ENCODE measurements at regions not wholly inside any gene's neighbourhood (a gene's known extent, or its start where the extent isn't known, plus 50 kb on each side); places are given as distances from the start of the nearest gene placed in this dataset.

DNA sequence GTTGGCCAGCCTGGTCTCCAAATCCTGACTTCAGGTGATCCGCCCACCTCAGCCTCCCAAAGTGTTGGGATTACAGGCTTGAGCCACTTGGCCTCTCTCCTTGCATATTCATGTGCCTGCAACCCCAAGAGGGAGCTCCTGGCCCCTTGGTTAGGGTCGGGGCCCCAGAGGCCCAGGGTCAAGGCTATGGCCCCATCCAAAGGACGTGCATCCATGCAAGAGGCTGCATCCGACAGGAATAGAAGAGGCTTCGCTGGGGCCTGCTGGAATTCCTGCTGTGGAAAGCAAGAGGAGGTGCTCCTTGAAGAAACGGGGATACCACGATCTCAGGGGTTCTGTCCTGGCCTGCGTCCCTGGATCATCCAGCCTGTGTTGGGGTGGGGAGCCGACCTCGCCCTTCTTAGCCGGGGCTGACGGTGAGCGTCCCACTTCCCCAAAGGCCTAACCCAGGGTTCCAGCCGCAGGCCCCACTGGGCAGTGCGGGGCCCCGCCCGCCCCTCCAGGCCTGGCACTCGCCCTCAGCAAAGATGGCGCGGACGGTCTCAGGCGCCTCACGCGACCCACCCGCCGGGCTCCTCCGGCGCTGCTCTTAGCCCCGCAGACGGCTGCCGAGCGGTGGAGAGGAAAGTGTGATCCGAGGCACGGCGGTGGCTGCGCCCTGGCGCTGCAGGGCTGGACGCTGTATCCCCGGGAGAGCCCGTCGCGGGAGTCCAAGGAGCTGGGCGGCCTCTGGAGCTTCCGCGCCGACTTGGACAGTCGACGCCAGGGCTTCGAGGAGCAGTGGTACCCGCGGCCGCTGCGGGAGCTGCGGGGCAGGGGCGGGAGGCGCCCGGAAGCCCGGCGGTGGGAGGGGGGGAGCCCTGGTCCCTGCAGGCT is 54.7 kb downstream of the ZNF727 start:
- ChIA-PET POLR2A (no interaction called here), CTCF (no interaction called here)
- no peaks in the 10 kb centered on the region for H3K36me3 Mint-ChIP-seq (ENCODE audit: low read depth)
- intact Hi-C loops (cut with DNase I, micrococcal nuclease): no loop called here
- no peaks in the 10 kb centered on the region for H3K4me1 Mint-ChIP-seq (ENCODE audit: low read depth)
- peaks cover 3% of the 10 kb centered on the region for H3K9me3 Mint-ChIP-seq
- no peaks in the 10 kb centered on the region for H3K27me3 Mint-ChIP-seq
- Histone ChIP-seq H3K4me3 (ENCODE audit: low read length) (no peak overlapping the region), H3K9me3 (ENCODE audit: control insufficient read depth in 1 of 2, insufficient read depth in 1 of 2, low read length in 2 of 2) (peaks cover 6 to 78% of the 10 kb centered on the region in 2 experiments), H3K27me3 (ENCODE audit: control insufficient read depth in 1 of 2, insufficient read depth in 2 of 2, low read length in 2 of 2) (no peaks in the 10 kb centered on the region), H3K27ac (ENCODE audit: low read depth in 1 of 2, low read length in 2 of 2) (no peak overlapping the region), H3K4me1 (ENCODE audit: insufficient read depth, low read length) (no peaks in the 10 kb centered on the region), H3K36me3 (ENCODE audit: insufficient read depth, low read length) (no peaks in the 10 kb centered on the region)
- DNase-seq (no peak), ATAC-seq (ENCODE audit: poor library complexity) (no peak)
- H3K4me3 Mint-ChIP-seq: no peak overlapping the region
- TF ChIP-seq, protein P1, sequence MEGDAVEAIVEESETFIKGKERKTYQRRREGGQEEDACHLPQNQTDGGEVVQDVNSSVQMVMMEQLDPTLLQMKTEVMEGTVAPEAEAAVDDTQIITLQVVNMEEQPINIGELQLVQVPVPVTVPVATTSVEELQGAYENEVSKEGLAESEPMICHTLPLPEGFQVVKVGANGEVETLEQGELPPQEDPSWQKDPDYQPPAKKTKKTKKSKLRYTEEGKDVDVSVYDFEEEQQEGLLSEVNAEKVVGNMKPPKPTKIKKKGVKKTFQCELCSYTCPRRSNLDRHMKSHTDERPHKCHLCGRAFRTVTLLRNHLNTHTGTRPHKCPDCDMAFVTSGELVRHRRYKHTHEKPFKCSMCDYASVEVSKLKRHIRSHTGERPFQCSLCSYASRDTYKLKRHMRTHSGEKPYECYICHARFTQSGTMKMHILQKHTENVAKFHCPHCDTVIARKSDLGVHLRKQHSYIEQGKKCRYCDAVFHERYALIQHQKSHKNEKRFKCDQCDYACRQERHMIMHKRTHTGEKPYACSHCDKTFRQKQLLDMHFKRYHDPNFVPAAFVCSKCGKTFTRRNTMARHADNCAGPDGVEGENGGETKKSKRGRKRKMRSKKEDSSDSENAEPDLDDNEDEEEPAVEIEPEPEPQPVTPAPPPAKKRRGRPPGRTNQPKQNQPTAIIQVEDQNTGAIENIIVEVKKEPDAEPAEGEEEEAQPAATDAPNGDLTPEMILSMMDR (IDR thresholded peaks at IDR 0.05): no peak
- no peak overlapping the region for H3K27ac Mint-ChIP-seq

DNA sequence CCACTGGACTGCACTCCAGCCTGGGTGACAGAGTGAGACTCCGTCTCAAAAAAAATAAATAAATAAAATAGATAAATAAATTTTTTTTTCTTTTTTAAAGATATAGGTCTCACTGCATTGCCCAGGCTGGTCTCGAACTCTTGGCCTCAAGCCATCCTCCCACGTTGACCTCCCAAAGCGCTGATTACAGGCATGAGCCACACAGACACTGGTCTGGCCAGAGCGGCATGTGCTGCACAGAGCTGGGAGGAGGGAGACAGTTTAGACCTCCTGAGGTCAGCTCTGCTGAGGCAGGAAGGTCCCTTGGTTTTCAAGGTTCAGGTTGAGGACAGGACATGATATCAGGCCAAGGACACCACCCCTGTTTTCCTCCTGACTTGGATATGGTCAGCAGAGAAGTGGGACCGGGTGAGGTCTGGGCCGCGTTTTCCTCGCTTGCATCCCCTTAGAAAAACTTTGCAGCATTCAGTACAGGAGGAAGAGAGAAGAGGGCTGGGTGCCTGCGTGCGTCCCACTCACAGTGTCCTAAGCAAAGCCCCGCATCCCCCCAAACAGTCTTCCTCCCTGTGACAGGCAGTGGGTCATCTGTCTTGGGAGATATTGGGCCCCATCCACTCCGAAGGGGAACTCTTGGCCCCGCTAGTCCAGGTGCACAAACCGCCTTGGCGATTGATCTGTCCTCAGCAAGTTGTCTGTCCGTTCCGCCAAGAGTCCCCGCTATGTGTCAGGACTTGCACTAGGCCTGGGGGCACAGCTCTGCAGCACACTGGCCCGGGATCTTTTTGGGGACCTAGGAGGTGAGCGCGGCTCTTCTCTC is 56.1 kb downstream of the ZNF727 start:
- ATAC-seq (ENCODE audit: poor library complexity) (no peak), DNase-seq (no peak)
- Mint-ChIP-seq H3K27me3 (no peaks in the 10 kb centered on the region), H3K4me1 (ENCODE audit: low read depth) (no peaks in the 10 kb centered on the region), H3K9me3 (peaks cover 3% of the 10 kb centered on the region), H3K27ac (no peak overlapping the region), H3K36me3 (ENCODE audit: low read depth) (no peaks in the 10 kb centered on the region), H3K4me3 (no peak overlapping the region)
- ChIA-PET CTCF (no interaction called here), POLR2A (no interaction called here)
- H3K36me3 ChIP-seq (ENCODE audit: insufficient read depth, low read length): no peaks in the 10 kb centered on the region
- H3K9me3 ChIP-seq (ENCODE audit: control insufficient read depth in 1 of 2, insufficient read depth in 1 of 2, low read length in 2 of 2): peaks cover 6 to 71% of the 10 kb centered on the region in 2 experiments
- no peaks in the 10 kb centered on the region for H3K27me3 ChIP-seq (ENCODE audit: control insufficient read depth in 1 of 2, insufficient read depth in 2 of 2, low read length in 2 of 2)
- intact Hi-C loops (cut with DNase I, micrococcal nuclease): no loop called here
- TF ChIP-seq, protein P1 (IDR thresholded peaks at IDR 0.05): no peak
- no peak overlapping the region for H3K4me3 ChIP-seq (ENCODE audit: low read length)
- H3K27ac ChIP-seq (ENCODE audit: low read depth in 1 of 2, low read length in 2 of 2): no peak overlapping the region
- H3K4me1 ChIP-seq (ENCODE audit: insufficient read depth, low read length): no peaks in the 10 kb centered on the region

DNA sequence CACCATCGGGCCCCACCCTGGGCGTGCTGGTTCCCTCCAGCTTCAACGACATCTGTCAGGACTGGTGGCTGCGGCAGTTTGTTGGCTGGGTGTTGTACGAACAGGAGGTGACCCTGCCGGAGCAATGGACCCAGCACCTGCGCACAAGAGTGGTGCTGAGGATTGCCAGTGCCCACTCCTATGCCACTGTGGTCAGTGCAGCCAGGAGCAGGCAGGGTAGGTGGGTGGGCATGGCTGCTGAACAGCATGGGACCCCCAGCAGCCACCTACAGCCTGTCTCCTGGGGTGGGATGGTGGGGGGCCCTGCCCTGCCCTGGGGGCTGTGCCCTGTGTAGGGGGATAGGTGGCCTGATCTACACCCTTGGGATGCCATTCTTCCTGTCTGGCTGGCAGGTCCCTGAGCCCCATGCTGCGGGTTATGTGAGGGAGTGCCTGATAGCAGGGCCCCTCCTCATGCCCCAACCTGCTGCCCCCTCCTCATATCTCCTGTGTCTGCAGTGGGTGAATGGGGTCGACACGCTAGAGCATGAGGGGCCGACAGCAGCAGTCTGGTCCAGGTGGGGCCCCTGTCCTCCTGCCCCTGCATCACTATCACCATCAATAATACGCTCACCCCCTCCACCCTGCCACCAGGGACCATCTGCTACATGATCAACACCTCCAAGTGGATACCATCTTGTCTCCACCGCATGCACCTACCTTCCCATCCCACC is 56.9 kb downstream of the ZNF727 start:
- peaks cover 6 to 64% of the 10 kb centered on the region in 2 experiments for H3K9me3 ChIP-seq (ENCODE audit: control insufficient read depth in 1 of 2, insufficient read depth in 1 of 2, low read length in 2 of 2)
- Mint-ChIP-seq H3K36me3 (ENCODE audit: low read depth) (no peaks in the 10 kb centered on the region), H3K4me3 (no peak overlapping the region), H3K4me1 (ENCODE audit: low read depth) (no peaks in the 10 kb centered on the region), H3K27ac (no peak overlapping the region), H3K27me3 (no peaks in the 10 kb centered on the region), H3K9me3 (peaks cover 3% of the 10 kb centered on the region)
- TF ChIP-seq, protein P1 (IDR thresholded peaks at IDR 0.05): no peak
- no peaks in the 10 kb centered on the region for H3K27me3 ChIP-seq (ENCODE audit: control insufficient read depth in 1 of 2, insufficient read depth in 2 of 2, low read length in 2 of 2)
- DNase-seq (no peak), ATAC-seq (ENCODE audit: poor library complexity) (no peak)
- no peaks in the 10 kb centered on the region for H3K36me3 ChIP-seq (ENCODE audit: insufficient read depth, low read length)
- CTCF ChIA-PET: no interaction called here
- no peak overlapping the region for H3K27ac ChIP-seq (ENCODE audit: low read depth in 1 of 2, low read length in 2 of 2)
- intact Hi-C loops (cut with DNase I, micrococcal nuclease): no loop called here
- H3K4me1 ChIP-seq (ENCODE audit: insufficient read depth, low read length): no peaks in the 10 kb centered on the region
- no peak overlapping the region for H3K4me3 ChIP-seq (ENCODE audit: low read length)
- POLR2A ChIA-PET: no interaction called here
